ENCODE measurements at regions not wholly inside any gene's neighbourhood (a gene's known extent, or its start where the extent isn't known, plus 50 kb on each side); places are given as distances from the start of the nearest gene placed in this dataset.
A peak's percentile ranks its signal among the peaks of the same experiment; 100 is the strongest.

- no peak overlapping the region for H3K4me3 Mint-ChIP-seq
- H3K36me3 Mint-ChIP-seq (ENCODE audit: low read depth): no peaks in the 10 kb centered on the region
- H3K9me3 Mint-ChIP-seq: no peaks in the 10 kb centered on the region
- no peak for DNase-seq
- H3K27me3 Mint-ChIP-seq: no peaks in the 10 kb centered on the region
- H3K27ac Mint-ChIP-seq: no peak overlapping the region
- H3K4me1 Mint-ChIP-seq (ENCODE audit: low read depth): no peaks in the 10 kb centered on the region
Observed at GRCh38 chr3:153614140-153614539, 452.1 kb downstream of the RAP2B start.

DNA sequence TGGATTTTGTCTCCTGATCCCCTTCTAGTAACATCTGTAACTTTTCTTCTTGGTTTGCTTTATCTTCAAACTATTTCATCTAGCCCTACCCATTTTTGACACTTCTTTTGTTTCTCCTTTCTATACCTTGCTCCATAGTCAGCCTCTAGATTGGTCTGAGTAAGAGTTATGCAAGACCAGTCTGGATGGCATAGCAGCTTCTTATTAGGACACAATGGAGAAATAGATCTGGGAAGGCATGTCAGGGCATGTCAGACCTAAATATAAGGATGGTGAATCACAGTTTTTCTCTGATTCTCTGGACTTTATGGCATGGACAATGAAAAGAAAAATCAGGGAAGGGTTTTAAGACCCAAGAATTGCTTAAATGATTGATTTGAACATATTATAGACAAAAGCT, 452.5 kb downstream of the RAP2B start:
- H3K9me3 Mint-ChIP-seq: no peaks in the 10 kb centered on the region
- H3K4me1 Mint-ChIP-seq (ENCODE audit: low read depth): no peaks in the 10 kb centered on the region
- DNase-seq: no peak
- H3K4me3 Mint-ChIP-seq: no peak overlapping the region
- H3K36me3 Mint-ChIP-seq (ENCODE audit: low read depth): no peaks in the 10 kb centered on the region
- no peak overlapping the region for H3K27ac Mint-ChIP-seq
- no peaks in the 10 kb centered on the region for H3K27me3 Mint-ChIP-seq

DNA sequence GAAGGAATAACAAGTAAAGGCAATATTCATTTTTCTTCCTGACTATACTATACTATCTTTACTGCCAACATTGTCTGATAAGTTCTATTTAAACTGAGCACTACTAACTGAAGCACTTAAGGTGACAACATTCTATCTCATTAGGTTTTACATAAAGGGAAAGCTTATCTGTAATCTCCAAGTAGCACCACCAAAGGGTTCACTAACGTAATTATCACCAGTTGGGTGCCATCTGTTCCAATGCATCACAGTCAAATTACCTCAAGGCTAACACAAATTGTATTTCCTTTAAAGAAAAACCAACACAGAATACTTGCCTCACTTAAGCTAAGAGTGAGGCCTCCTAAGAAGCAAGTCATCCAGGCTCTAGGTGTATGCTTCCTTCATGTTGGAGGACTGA, 453.8 kb downstream of the RAP2B start:
- Mint-ChIP-seq H3K4me1 (ENCODE audit: low read depth) (peaks cover 6% of the 10 kb centered on the region), H3K27me3 (no peaks in the 10 kb centered on the region), H3K27ac (no peak overlapping the region), H3K4me3 (no peak overlapping the region), H3K36me3 (ENCODE audit: low read depth) (peaks cover 4% of the 10 kb centered on the region), H3K9me3 (peaks cover 4% of the 10 kb centered on the region)
- no peak for DNase-seq

GRCh38 chr3:153617463-153617862, 455.4 kb downstream of the RAP2B start:
- no peak for DNase-seq
- H3K27me3 Mint-ChIP-seq: no peaks in the 10 kb centered on the region
- H3K27ac Mint-ChIP-seq: no peak overlapping the region
- no peak overlapping the region for H3K4me3 Mint-ChIP-seq
- peaks cover 5% of the 10 kb centered on the region for H3K36me3 Mint-ChIP-seq (ENCODE audit: low read depth)
- peaks cover 6% of the 10 kb centered on the region for H3K9me3 Mint-ChIP-seq
- H3K4me1 Mint-ChIP-seq (ENCODE audit: low read depth): peaks cover 22% of the 10 kb centered on the region

GRCh38 chr3:153618176-153618575, 456.1 kb downstream of the RAP2B start:
- no peak overlapping the region for H3K4me3 Mint-ChIP-seq
- peaks cover 27% of the 10 kb centered on the region for H3K4me1 Mint-ChIP-seq (ENCODE audit: low read depth)
- H3K27ac Mint-ChIP-seq: no peak overlapping the region

GRCh38 chr3:153619268-153619667, 457.2 kb downstream of the RAP2B start:
- Mint-ChIP-seq H3K27ac (no peak overlapping the region), H3K27me3 (no peaks in the 10 kb centered on the region), H3K4me1 (ENCODE audit: low read depth) (peaks cover 37% of the 10 kb centered on the region), H3K4me3 (no peak overlapping the region), H3K9me3 (peaks cover 6% of the 10 kb centered on the region), H3K36me3 (ENCODE audit: low read depth) (peaks cover 12% of the 10 kb centered on the region)
- no peak for DNase-seq

More at GRCh38 chr3:153618176-153618575, 456.1 kb downstream of the RAP2B start:
- Mint-ChIP-seq H3K36me3 (ENCODE audit: low read depth) (peaks cover 8% of the 10 kb centered on the region), H3K27me3 (no peaks in the 10 kb centered on the region), H3K9me3 (peaks cover 6% of the 10 kb centered on the region)
- no peak for DNase-seq

DNA sequence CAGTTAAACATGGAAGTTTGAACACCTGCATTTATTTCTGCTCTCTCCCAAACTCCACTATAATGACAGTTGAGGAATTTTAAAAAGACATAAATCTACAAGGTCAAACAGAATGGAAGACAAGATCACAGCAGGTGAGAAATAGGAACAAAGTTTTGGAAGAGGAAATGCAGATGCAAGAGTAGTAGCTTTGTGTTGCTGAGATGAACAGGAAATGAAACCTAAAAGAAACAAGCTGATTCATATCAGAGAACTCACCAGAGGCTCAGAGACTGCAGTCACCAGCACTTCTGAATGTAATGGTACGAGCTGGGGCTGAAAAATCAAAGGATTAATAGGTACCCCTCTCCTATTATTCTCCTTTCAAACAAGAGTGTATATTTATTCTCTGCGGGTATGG, 459.9 kb downstream of the RAP2B start:
- no peak for DNase-seq
- peak overlapping the region; percentile 91 for H3K27ac Mint-ChIP-seq

GRCh38 chr3:153623834-153624233, 461.8 kb downstream of the RAP2B start:
- Mint-ChIP-seq H3K4me3 (peak overlapping the region; percentile 58), H3K36me3 (ENCODE audit: low read depth) (peaks cover 15% of the 10 kb centered on the region), H3K4me1 (ENCODE audit: low read depth) (peaks cover 77% of the 10 kb centered on the region), H3K27ac (peak overlapping the region; percentile 98), H3K9me3 (peaks cover 6% of the 10 kb centered on the region), H3K27me3 (no peaks in the 10 kb centered on the region)
- no peak for DNase-seq

More for the DNA sequence above, 459.9 kb downstream of the RAP2B start:
- Mint-ChIP-seq H3K27me3 (no peaks in the 10 kb centered on the region), H3K4me3 (peak overlapping the region; percentile 41), H3K9me3 (peaks cover 6% of the 10 kb centered on the region), H3K36me3 (ENCODE audit: low read depth) (peaks cover 15% of the 10 kb centered on the region), H3K4me1 (ENCODE audit: low read depth) (peaks cover 62% of the 10 kb centered on the region)

GRCh38 chr3:153624310-153625030, 462.4 kb downstream of the RAP2B start:
- Mint-ChIP-seq H3K4me3 (peak overlapping the region; percentile 58), H3K27ac (peak overlapping the region; percentile 98), H3K4me1 (ENCODE audit: low read depth) (peaks cover 84% of the 10 kb centered on the region), H3K36me3 (ENCODE audit: low read depth) (peaks cover 15% of the 10 kb centered on the region), H3K27me3 (no peaks in the 10 kb centered on the region), H3K9me3 (peaks cover 6% of the 10 kb centered on the region)
- DNase-seq: peak; percentile 53

GRCh38 chr3:153625506-153625905, 463.5 kb downstream of the RAP2B start:
- Mint-ChIP-seq H3K27me3 (no peaks in the 10 kb centered on the region), H3K9me3 (peaks cover 6% of the 10 kb centered on the region), H3K36me3 (ENCODE audit: low read depth) (peaks cover 15% of the 10 kb centered on the region), H3K4me1 (ENCODE audit: low read depth) (peaks cover 89% of the 10 kb centered on the region), H3K4me3 (peak overlapping the region; percentile 35), H3K27ac (peak overlapping the region; percentile 98)
- no peak for DNase-seq

DNA sequence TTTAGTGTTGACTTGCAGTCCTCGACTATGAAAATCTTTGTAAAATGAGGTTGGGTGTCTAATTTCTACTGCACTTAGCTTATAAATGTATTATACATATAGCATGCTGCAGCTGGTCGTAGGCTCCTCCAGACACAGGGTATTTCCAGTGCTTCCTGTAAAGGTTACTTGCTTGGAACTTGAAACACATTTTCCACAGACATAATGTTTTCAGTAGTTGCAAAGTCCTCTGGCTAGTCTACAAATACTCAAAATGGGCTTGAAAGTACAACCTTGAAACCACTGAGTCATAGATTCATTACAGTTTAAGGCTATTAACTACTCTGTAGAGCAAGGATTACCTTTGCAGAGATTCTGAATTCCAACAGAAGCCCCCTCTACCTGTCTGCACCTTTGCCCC, 464.1 kb downstream of the RAP2B start:
- peak overlapping the region; percentile 88 for H3K27ac Mint-ChIP-seq
- peaks cover 87% of the 10 kb centered on the region for H3K4me1 Mint-ChIP-seq (ENCODE audit: low read depth)
- H3K36me3 Mint-ChIP-seq (ENCODE audit: low read depth): peaks cover 9% of the 10 kb centered on the region
- H3K4me3 Mint-ChIP-seq: no peak overlapping the region
- no peaks in the 10 kb centered on the region for H3K27me3 Mint-ChIP-seq
- DNase-seq: no peak
- no peaks in the 10 kb centered on the region for H3K9me3 Mint-ChIP-seq

GRCh38 chr3:153628591-153628990, 466.6 kb downstream of the RAP2B start:
- peak overlapping the region; percentile 32 for H3K27ac Mint-ChIP-seq
- H3K4me1 Mint-ChIP-seq (ENCODE audit: low read depth): peaks cover 82% of the 10 kb centered on the region
- H3K27me3 Mint-ChIP-seq: no peaks in the 10 kb centered on the region
- H3K4me3 Mint-ChIP-seq: no peak overlapping the region
- H3K36me3 Mint-ChIP-seq (ENCODE audit: low read depth): peaks cover 3% of the 10 kb centered on the region
- DNase-seq: no peak
- H3K9me3 Mint-ChIP-seq: no peaks in the 10 kb centered on the region

DNA sequence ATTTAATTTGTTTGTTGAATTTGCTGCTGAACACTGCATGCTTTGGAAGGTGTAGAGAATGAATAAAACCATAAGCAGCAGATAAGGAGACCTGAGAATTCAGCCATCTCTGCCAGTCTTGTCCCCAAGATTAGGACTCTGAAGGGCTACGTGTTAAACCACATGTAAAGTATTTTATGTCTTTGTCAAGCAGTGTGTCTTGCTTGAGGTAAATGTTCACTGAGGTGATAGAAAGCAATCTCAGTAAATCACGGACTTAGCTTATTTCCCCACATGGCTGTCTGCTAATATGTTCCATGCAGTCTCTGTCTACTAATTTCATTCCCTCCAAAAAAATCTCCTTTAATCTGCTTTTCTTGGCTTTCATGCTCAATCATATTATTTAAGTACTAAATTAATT, 467.1 kb downstream of the RAP2B start:
- H3K4me1 Mint-ChIP-seq (ENCODE audit: low read depth): peaks cover 82% of the 10 kb centered on the region
- no peak for DNase-seq
- no peaks in the 10 kb centered on the region for H3K9me3 Mint-ChIP-seq
- H3K4me3 Mint-ChIP-seq: no peak overlapping the region
- H3K27me3 Mint-ChIP-seq: no peaks in the 10 kb centered on the region
- H3K27ac Mint-ChIP-seq: no peak overlapping the region
- H3K36me3 Mint-ChIP-seq (ENCODE audit: low read depth): peaks cover 3% of the 10 kb centered on the region

- Mint-ChIP-seq H3K27me3 (no peaks in the 10 kb centered on the region), H3K27ac (no peak overlapping the region), H3K9me3 (no peaks in the 10 kb centered on the region), H3K4me3 (no peak overlapping the region), H3K36me3 (ENCODE audit: low read depth) (no peaks in the 10 kb centered on the region), H3K4me1 (ENCODE audit: low read depth) (peaks cover 67% of the 10 kb centered on the region)
- DNase-seq: no peak
Observed at GRCh38 chr3:153631102-153631501, 469.1 kb downstream of the RAP2B start.

DNA sequence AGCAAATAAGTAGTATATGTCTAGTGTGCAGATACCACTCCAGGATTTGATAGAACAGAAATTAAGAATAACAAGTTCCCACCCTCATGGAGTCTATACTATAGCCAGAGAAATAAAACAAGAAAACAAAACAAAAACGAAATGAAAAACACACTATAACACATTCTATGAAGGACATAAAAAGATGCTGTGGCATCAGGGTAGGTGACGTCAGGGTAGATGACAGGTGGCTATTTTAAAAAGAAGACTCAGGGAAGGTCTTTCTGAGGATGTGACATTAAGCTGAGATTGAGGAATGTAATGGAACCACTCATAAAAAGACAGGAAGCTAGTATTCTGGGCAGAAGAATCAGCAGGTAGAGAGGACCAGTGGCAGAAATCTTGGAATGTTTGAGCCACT, 469.6 kb downstream of the RAP2B start:
- H3K27ac Mint-ChIP-seq: no peak overlapping the region
- no peaks in the 10 kb centered on the region for H3K36me3 Mint-ChIP-seq (ENCODE audit: low read depth)
- H3K4me1 Mint-ChIP-seq (ENCODE audit: low read depth): peaks cover 61% of the 10 kb centered on the region
- H3K27me3 Mint-ChIP-seq: no peaks in the 10 kb centered on the region
- no peaks in the 10 kb centered on the region for H3K9me3 Mint-ChIP-seq
- no peak for DNase-seq
- H3K4me3 Mint-ChIP-seq: no peak overlapping the region
